Activated CD4-positive, alpha-beta T cell treated with anti-CD3 and anti-CD28 coated beads for 36 hours (primary cell): ENCODE measurements at regions not wholly inside any gene's neighbourhood (a gene's known extent, or its start where the extent isn't known, plus 50 kb on each side); places are given as distances from the start of the nearest gene placed in this dataset.

Experiments used
- ATAC-seq: fragments of 200-7000 bp; cut with Tn5 transposase; one replicate; pipeline ENCODE4 v1.10.0; 2021; ENCODE audit warnings: mild to moderate bottlenecking, moderate library complexity
- CTCF ChIA-PET: fragments of 350-600 bp; sonication (Branson Sonifier 250); formaldehyde crosslinking; loops from one replicate; lab custom pipeline; 2021; ENCODE audit warnings: antibody characterized with exemption; lab: Charles Lee
- POLR2A ChIA-PET: fragments of 350-600 bp; sonication (Branson Sonifier 250); formaldehyde crosslinking; loops from one replicate; lab custom pipeline; 2021; ENCODE audit warnings: antibody characterized with exemption, inconsistent platforms; lab: Charles Lee
- DNase-seq: peaks from one replicate; pipeline ENCODE4 v3.0.0-alpha.2; 2020
- H3K27ac Mint-ChIP-seq: one replicate; pipeline ENCODE4 v1.8.0; 2021; ENCODE audit warnings: mixed read lengths
- H3K27me3 Mint-ChIP-seq: one replicate; pipeline ENCODE4 v1.8.0; 2021; ENCODE audit warnings: mixed read lengths
- H3K36me3 Mint-ChIP-seq: one replicate; pipeline ENCODE4 v1.8.0; 2021; ENCODE audit warnings: low read depth, mixed read lengths
- H3K4me1 Mint-ChIP-seq: one replicate; pipeline ENCODE4 v1.8.0; 2021; ENCODE audit warnings: mixed read lengths
- H3K4me3 Mint-ChIP-seq: one replicate; pipeline ENCODE4 v1.8.0; 2021; ENCODE audit warnings: mild to moderate bottlenecking, moderate library complexity, mixed read lengths
- H3K9me3 Mint-ChIP-seq: one replicate; pipeline ENCODE4 v1.8.0; 2021; ENCODE audit warnings: low read depth, mixed read lengths
- intact Hi-C, 2 experiments: fragments of 100-400 bp; cut with DNase I in 1 of 2; cut with micrococcal nuclease in 1 of 2; formaldehyde crosslinking; loops; one replicate each; pipeline versions ENCODE4 v1.14.2 to v1.15.1; 2022 to 2024; cut with DNase I, micrococcal nuclease

DNA sequence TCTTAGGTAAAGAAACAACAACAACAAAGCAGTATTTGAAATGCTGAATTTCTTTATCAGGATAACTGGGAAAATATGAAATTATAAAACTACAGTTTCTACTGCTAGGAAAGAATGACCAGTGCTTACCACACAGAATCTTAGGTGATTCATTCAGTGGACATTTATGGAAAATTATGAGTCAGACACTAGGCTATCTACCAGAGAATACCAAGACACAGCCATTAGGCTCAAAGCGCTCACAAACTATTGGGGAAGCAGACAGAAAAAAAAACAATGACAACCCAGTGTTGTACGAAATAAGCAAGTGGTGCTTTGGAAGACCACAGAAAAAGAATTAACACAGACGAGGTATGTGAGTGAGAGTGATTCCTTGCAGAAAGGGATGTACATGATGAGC lies 1019.5 kb downstream of the PCDH9 start:
- Mint-ChIP-seq H3K9me3 (peaks cover 10% of the 10 kb centered on the region), H3K4me1 (no peaks in the 10 kb centered on the region), H3K4me3 (no peak overlapping the region), H3K27me3 (no peaks in the 10 kb centered on the region), H3K27ac (no peak overlapping the region), H3K36me3 (no peaks in the 10 kb centered on the region)
- ATAC-seq, result no peak
- ChIA-PET CTCF (no interaction called here), POLR2A (no interaction called here)
- intact Hi-C loops, result no loop called here
- DNase-seq, result no peak

DNA sequence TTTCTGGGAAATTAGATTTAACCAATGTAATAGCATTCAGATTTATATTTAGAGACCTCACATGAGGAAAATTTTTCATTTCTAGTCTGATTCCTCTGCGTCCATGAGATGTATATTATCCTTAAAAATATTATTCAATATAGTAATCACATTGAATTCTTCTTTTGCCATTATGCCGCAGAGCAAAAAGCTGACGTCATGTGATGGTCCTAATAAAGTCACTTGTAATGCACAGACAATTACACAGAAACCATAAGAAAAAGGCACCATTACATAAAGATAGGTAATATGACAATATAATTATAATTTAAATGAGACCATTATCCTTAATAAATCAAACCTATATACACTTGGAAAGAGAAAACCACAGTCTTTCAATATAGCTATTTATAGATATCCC lies 1021.5 kb downstream of the PCDH9 start:
- H3K4me1 Mint-ChIP-seq, result no peaks in the 10 kb centered on the region
- ATAC-seq (no peak), DNase-seq (no peak)
- no peaks in the 10 kb centered on the region for H3K36me3 Mint-ChIP-seq
- no peak overlapping the region for H3K4me3 Mint-ChIP-seq
- ChIA-PET CTCF (no interaction called here), POLR2A (no interaction called here)
- H3K27ac Mint-ChIP-seq, result no peak overlapping the region
- peaks cover 12% of the 10 kb centered on the region for H3K9me3 Mint-ChIP-seq
- intact Hi-C loops, result no loop called here
- no peaks in the 10 kb centered on the region for H3K27me3 Mint-ChIP-seq

DNA sequence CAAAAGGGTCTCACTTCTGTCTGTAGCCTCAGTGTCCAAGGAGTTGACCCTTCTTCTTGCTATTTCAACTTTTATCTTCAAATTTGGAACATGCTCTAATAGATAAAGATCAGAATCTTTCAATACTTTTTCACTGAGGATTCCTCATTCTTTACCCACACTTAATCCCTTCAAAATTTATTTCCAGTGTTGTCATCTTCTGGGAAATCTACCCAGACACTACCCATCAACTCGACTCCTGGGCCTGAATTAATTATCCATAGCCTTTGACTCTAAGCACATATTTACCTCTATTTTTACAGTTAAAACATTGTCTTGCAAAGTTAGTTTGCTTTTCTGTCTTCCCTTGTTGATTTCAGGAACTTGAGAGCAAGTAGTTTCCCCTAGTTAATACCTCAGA lies 1022.5 kb downstream of the PCDH9 start:
- CTCF ChIA-PET, result no interaction called here

DNA sequence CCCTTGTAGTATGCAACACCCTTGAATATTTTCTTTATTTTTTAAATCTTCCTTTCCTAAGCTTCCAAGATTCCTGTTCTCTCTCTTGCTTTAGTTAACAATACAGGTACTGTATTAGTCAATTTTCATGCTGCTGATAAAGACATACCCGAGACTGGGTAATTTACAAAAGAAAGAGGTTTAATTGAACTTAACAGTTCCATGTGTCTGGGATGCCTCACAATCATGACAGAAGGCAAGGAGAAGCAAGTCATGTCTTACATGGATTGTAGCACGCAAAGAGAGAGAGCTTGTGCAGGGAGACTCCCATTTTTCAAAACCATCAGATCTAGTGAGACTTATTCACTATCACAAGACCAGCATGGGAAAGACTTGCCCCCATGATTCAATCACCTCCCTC lies 1024.3 kb downstream of the PCDH9 start:
- DNase-seq, result no peak
- POLR2A ChIA-PET, result no interaction called here
- H3K9me3 Mint-ChIP-seq, result peaks cover 8% of the 10 kb centered on the region
- no peaks in the 10 kb centered on the region for H3K36me3 Mint-ChIP-seq
- no peak overlapping the region for H3K27ac Mint-ChIP-seq
- no peak overlapping the region for H3K4me3 Mint-ChIP-seq
- CTCF ChIA-PET, result no interaction called here
- no peaks in the 10 kb centered on the region for H3K27me3 Mint-ChIP-seq
- intact Hi-C loops, result no loop called here
- H3K4me1 Mint-ChIP-seq, result no peaks in the 10 kb centered on the region
- ATAC-seq, result no peak

More for the DNA sequence above, 1022.5 kb downstream of the PCDH9 start:
- intact Hi-C loops, result no loop called here
- no peak for ATAC-seq
- Mint-ChIP-seq H3K36me3 (no peaks in the 10 kb centered on the region), H3K27ac (no peak overlapping the region), H3K27me3 (no peaks in the 10 kb centered on the region), H3K4me3 (no peak overlapping the region), H3K4me1 (no peaks in the 10 kb centered on the region), H3K9me3 (peaks cover 12% of the 10 kb centered on the region)
- POLR2A ChIA-PET, result no interaction called here
- no peak for DNase-seq

DNA sequence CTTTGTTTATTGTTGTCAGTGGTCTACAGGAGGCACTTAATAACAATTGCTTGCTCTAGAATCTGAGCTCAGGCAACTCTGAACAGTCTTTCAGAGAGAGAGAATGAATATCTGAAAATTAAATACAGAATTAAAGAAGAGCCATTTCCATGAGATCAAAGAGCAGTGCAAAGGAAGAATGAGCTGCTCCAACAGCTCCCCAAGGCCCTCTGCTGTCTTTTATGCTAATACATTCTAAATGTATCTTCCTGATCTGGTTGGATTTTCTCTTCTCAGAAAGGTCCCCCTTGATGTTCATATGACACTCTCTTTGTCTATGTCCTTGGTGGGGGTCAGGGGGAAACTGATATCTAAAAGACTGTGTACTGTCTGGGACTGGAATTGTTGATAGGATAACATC lies 1029.6 kb downstream of the PCDH9 start:
- Mint-ChIP-seq H3K27ac (no peak overlapping the region), H3K27me3 (no peaks in the 10 kb centered on the region), H3K4me1 (no peaks in the 10 kb centered on the region), H3K36me3 (no peaks in the 10 kb centered on the region), H3K4me3 (no peak overlapping the region), H3K9me3 (peaks cover 8% of the 10 kb centered on the region)
- DNase-seq (no peak), ATAC-seq (no peak)
- ChIA-PET POLR2A (no interaction called here), CTCF (no interaction called here)
- intact Hi-C loops, result no loop called here

DNA sequence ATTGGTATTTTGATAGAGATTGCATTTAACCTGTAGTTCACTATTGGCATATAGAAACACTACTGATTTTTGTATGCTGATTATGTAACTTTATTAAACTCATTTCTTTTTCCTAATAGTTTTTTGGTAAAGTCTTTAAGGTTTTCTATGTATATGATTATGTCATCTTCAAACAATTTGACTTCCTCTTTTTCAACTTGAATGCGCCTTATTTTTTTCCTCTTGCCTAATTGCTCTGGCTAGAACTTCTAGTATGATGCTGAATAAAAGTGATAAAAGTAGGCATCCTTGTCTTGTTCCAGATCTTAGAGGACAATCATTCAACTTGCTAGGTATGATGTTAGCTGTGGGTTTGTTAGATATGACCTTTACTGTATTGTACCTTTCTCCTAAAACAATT lies 1034.9 kb downstream of the PCDH9 start:
- DNase-seq (no peak), ATAC-seq (no peak)
- POLR2A ChIA-PET, result no interaction called here
- Mint-ChIP-seq H3K4me1 (no peaks in the 10 kb centered on the region), H3K27me3 (no peaks in the 10 kb centered on the region), H3K27ac (no peak overlapping the region), H3K36me3 (no peaks in the 10 kb centered on the region), H3K4me3 (no peak overlapping the region), H3K9me3 (peaks cover 7% of the 10 kb centered on the region)
- CTCF ChIA-PET, result no interaction called here
- intact Hi-C loops, result no loop called here

DNA sequence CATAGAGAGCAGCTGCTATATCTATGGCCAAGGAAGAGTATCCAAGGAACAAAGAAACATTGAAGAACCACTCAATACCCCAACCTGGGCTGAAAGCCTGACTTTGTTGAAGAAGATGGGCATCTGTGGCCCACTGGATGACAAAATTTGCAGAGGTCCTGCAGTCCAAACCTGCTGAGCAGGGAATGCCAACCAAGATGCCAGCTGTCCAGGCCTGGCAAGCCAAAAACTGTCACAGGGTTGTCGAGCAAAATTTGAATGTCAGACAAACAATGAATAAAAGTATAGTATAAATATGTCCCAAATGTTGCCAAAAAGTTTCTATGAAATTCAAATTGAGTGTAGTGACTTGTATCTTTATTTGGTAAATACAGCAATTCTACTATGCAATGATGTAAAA lies 1040.2 kb downstream of the PCDH9 start:
- CTCF ChIA-PET, result no interaction called here

DNA sequence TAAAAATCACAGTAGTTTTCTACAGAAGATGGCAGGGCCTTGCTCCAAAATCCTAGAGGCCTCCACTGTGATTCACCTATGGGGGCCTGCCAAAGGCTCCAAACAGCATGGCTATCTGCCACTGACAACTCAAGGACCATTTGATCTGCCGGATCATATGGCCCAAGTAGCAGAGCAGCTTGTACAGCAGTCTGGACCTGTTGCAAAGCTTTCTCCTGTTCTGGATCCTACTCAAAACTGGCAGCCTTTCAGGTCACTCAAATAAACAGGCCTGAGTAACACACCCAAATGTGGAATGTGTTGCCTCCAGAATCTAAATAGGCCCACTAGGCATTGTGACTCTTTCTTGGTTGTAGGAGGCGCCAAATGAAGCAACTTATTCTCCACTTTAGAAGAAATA lies 1049.3 kb downstream of the PCDH9 start:
- H3K27ac Mint-ChIP-seq, result no peak overlapping the region
- ChIA-PET CTCF (no interaction called here), POLR2A (no interaction called here)
- ATAC-seq (no peak), DNase-seq (no peak)
- intact Hi-C loops, result no loop called here
- H3K4me1 Mint-ChIP-seq, result no peaks in the 10 kb centered on the region
- H3K36me3 Mint-ChIP-seq, result no peaks in the 10 kb centered on the region
- H3K4me3 Mint-ChIP-seq, result no peak overlapping the region
- peaks cover 2% of the 10 kb centered on the region for H3K9me3 Mint-ChIP-seq
- no peaks in the 10 kb centered on the region for H3K27me3 Mint-ChIP-seq

More for the DNA sequence above, 1040.2 kb downstream of the PCDH9 start:
- POLR2A ChIA-PET, result no interaction called here
- no peaks in the 10 kb centered on the region for H3K4me1 Mint-ChIP-seq
- DNase-seq (no peak), ATAC-seq (no peak)
- peaks cover 5% of the 10 kb centered on the region for H3K9me3 Mint-ChIP-seq
- no peaks in the 10 kb centered on the region for H3K27me3 Mint-ChIP-seq
- no peaks in the 10 kb centered on the region for H3K36me3 Mint-ChIP-seq
- H3K27ac Mint-ChIP-seq, result no peak overlapping the region
- no peak overlapping the region for H3K4me3 Mint-ChIP-seq
- intact Hi-C loops, result no loop called here

DNA sequence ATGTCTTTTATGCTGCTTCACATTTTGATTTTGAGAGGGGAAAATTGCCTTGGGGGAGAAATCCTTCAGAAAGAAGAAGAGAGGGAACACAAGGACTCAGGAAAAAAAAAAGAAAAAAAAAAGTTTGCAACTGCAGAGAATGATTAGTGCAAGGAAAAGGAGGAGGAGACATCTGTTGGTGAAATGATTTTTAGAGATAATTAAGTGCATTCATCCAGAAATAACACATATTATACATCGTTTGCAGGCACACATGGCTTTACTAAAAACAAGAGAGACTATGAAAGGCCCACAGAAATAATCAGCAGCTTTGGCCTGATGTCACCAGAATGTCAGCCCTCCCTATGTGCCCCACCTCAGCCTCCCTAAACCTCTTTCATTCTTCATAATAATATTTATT lies 1058.2 kb downstream of the PCDH9 start:
- Mint-ChIP-seq H3K4me3 (no peak overlapping the region), H3K4me1 (no peaks in the 10 kb centered on the region), H3K27ac (no peak overlapping the region), H3K9me3 (no peaks in the 10 kb centered on the region), H3K36me3 (no peaks in the 10 kb centered on the region), H3K27me3 (no peaks in the 10 kb centered on the region)
- ATAC-seq, result no peak
- CTCF ChIA-PET, result no interaction called here
- DNase-seq, result no peak
- POLR2A ChIA-PET, result no interaction called here
- intact Hi-C loops, result no loop called here

DNA sequence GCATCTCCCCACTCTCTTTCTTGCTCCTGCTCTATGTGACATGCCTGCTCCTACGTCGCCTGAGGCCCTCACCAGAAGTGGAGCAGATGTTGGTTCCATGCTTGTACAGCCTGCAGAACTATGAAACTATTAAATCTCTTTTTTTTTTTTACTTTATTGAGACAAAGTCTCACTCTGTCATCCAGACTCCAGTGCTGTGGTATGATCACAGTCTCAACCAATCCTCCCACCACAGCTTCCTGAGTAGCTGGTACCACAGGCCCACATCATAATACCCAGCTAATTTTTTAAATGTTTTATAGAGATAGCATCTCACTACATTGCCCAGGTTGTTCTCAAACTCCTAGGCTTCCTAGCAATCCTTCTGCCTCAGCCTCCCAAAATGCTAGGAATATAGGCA lies 1067.7 kb downstream of the PCDH9 start:
- Mint-ChIP-seq H3K9me3 (peaks cover 2% of the 10 kb centered on the region), H3K27me3 (no peaks in the 10 kb centered on the region), H3K4me3 (no peak overlapping the region), H3K27ac (no peak overlapping the region), H3K4me1 (no peaks in the 10 kb centered on the region), H3K36me3 (no peaks in the 10 kb centered on the region)
- ATAC-seq (no peak), DNase-seq (no peak)
- ChIA-PET CTCF (no interaction called here), POLR2A (no interaction called here)
- intact Hi-C loops, result no loop called here

DNA sequence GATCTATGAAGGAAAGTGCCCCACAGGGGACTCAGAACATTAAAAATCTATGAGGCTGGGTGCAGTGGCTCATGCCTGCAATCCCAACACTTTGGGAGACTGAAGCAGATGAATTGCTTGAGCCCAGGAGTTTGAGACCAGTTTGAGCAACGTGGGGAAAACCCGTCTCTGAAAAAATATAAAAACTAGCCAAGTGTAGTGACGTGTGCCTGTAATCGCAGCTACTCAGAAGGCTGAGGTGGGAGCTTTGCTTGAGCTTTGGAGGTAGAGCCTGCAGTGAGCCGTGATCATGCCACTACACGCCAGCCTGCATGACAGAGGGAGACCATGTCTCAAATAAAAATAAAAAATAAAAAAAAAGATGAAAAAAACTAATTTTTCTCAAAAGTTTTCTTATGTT lies 1070.6 kb downstream of the PCDH9 start:
- intact Hi-C loops, result no loop called here
- POLR2A ChIA-PET, result no interaction called here
- H3K27ac Mint-ChIP-seq, result no peak overlapping the region
- no peak overlapping the region for H3K4me3 Mint-ChIP-seq
- CTCF ChIA-PET, result no interaction called here
- H3K27me3 Mint-ChIP-seq, result no peaks in the 10 kb centered on the region
- ATAC-seq (no peak), DNase-seq (no peak)
- no peaks in the 10 kb centered on the region for H3K36me3 Mint-ChIP-seq
- no peaks in the 10 kb centered on the region for H3K9me3 Mint-ChIP-seq
- no peaks in the 10 kb centered on the region for H3K4me1 Mint-ChIP-seq

DNA sequence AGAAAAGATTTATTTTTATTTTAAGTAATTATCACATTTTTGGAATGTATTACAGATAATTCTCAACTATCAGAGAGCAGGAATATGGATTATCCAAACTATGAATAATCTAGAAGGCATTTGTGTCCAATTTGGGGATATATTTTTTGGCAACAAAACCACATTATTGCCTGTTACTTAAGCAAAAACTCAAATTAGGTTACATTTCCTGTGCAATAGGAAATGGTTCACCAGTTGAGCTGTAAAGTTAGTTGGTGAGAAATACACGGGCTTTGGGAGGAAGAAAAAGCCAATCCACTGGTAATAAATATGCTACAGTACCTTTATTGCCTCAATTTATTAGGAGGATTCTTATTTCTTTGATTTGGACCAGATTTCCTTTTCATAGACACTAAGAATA lies 1075.2 kb downstream of the PCDH9 start:
- no peak overlapping the region for H3K4me3 Mint-ChIP-seq
- H3K27me3 Mint-ChIP-seq, result no peaks in the 10 kb centered on the region
- no peaks in the 10 kb centered on the region for H3K36me3 Mint-ChIP-seq
- POLR2A ChIA-PET, result no interaction called here
- CTCF ChIA-PET, result no interaction called here
- H3K4me1 Mint-ChIP-seq, result no peaks in the 10 kb centered on the region
- H3K9me3 Mint-ChIP-seq, result peaks cover 2% of the 10 kb centered on the region
- ATAC-seq (no peak), DNase-seq (no peak)
- intact Hi-C loops, result no loop called here
- no peak overlapping the region for H3K27ac Mint-ChIP-seq

DNA sequence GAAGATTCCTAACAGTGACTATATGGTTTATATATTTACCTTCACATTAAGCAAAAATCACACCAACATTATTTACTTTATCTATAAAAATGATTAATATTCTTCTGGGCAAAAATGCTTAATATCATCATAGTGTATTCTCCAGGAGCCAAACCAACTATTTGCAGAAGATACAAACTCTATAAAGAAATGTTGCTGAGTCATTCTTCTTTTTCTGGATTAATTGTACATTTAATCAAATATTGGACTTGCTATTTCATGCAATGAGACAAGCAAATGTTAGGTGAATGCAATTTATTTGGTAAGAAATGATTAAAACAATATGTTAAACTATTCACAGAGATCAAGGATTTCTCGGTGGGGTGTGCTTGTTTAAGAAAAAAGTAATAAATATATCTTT lies 1075.8 kb downstream of the PCDH9 start:
- H3K36me3 Mint-ChIP-seq, result no peaks in the 10 kb centered on the region
- ATAC-seq (no peak), DNase-seq (no peak)
- intact Hi-C loops, result no loop called here
- CTCF ChIA-PET, result no interaction called here
- no peaks in the 10 kb centered on the region for H3K27me3 Mint-ChIP-seq
- H3K27ac Mint-ChIP-seq, result no peak overlapping the region
- no peaks in the 10 kb centered on the region for H3K4me1 Mint-ChIP-seq
- no peak overlapping the region for H3K4me3 Mint-ChIP-seq
- H3K9me3 Mint-ChIP-seq, result peaks cover 2% of the 10 kb centered on the region
- POLR2A ChIA-PET, result no interaction called here
